ENCODE measurements at regions not wholly inside any gene's neighbourhood (a gene's known extent, or its start where the extent isn't known, plus 50 kb on each side); places are given as distances from the start of the nearest gene placed in this dataset.

DNA sequence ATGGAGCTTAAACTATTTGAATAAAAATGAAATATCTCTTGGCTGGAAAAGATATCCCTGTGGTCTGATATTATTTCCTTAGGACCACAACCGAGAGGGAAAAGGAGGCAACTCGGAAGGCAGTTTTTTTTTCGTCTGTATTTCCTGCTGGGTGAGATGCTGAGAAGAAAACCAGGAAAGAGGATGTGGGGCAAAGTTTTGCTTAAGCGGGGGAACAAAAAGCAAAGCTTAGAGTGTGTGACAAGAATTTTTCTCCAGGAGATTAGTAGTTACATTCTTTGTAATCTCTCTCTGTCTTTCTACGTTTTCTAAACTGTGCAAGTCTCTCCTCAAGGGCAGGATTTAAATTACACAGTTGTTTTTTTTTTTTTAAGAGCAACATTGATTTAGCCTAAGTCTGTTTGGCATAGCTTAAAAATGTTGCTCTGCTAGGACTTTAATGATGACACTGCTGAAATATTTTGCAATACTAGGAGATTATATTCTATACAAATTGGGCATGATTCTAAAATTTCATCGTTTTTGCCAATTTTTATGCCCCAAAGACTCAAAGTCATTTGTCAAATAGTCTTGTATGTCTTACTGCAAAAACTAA, 258.5 kb downstream of the KCNS3 start:
- Histone ChIP-seq H3K4me1 (ENCODE audit: insufficient read depth, low read length) (no peaks in the 10 kb centered on the region), H2AFZ (ENCODE audit: low read length) (no peak overlapping the region), H2BK5ac (ENCODE audit: insufficient read length, low read length) (no peak overlapping the region), H3K23ac (ENCODE audit: insufficient read length, low read depth, low read length) (no peak overlapping the region), H4K5ac (ENCODE audit: insufficient read length, low read depth, low read length) (no peak overlapping the region), H3K79me1 (ENCODE audit: insufficient read depth, low read depth, low read length, poor library complexity, severe bottlenecking) (no peaks in the 10 kb centered on the region), H3K27ac (ENCODE audit: insufficient read length, low read depth, low read length) (no peak overlapping the region), H2BK20ac (ENCODE audit: low read depth, low read length, poor library complexity, severe bottlenecking) (no peak overlapping the region), H3K56ac (ENCODE audit: insufficient read length, low read depth, low read length) (no peak overlapping the region), H3K4me2 (ENCODE audit: insufficient read depth, insufficient read length, low read length) (no peak overlapping the region), H3K9me3 (ENCODE audit: control insufficient read depth, low read depth, low read length) (no peaks in the 10 kb centered on the region), H2BK15ac (ENCODE audit: low read depth, low read length) (no peak overlapping the region), H2BK120ac (ENCODE audit: low read depth, low read length, poor library complexity, severe bottlenecking) (no peak overlapping the region), H3T11ph (ENCODE audit: low read length) (no peak overlapping the region), H4K8ac (replicated peaks; ENCODE audit: insufficient read length, low read depth, low read length) (no peak overlapping the region), H3K27me3 (ENCODE audit: insufficient read depth, low read length) (no peaks in the 10 kb centered on the region), H3K9ac (ENCODE audit: extremely low read depth, insufficient read length, low read length) (no peak overlapping the region), H3K14ac (ENCODE audit: insufficient read depth, low read length) (no peak overlapping the region), H3K79me2 (ENCODE audit: insufficient read depth, low read length) (no peaks in the 10 kb centered on the region), H4K91ac (ENCODE audit: insufficient read length, low read depth, low read length) (no peak overlapping the region), H2BK12ac (ENCODE audit: insufficient read length, low read depth, low read length) (no peak overlapping the region), H2AK5ac (ENCODE audit: insufficient read length, low read length) (no peak overlapping the region), H3K4ac (ENCODE audit: low read depth, low read length) (no peak overlapping the region), H3K23me2 (ENCODE audit: insufficient read length, low read depth, low read length, poor library complexity, severe bottlenecking) (no peaks in the 10 kb centered on the region), H4K20me1 (ENCODE audit: control insufficient read depth, insufficient read depth, insufficient read length) (no peaks in the 10 kb centered on the region), H3K18ac (ENCODE audit: insufficient read length, low read depth, low read length) (no peak overlapping the region)
- H3K4me3 Mint-ChIP-seq, result no peak overlapping the region
- peaks cover 3 to 5% of the 10 kb centered on the region in 2 experiments; a peak in 3 of 5 replicates for H3K9me3 Mint-ChIP-seq
- H3K4me1 Mint-ChIP-seq, result peaks cover 0 to 4% of the 10 kb centered on the region in 2 experiments; a peak in 1 of 4 replicates
- H3K27me3 Mint-ChIP-seq (ENCODE audit: low read depth), result peaks cover 2% of the 10 kb centered on the region; the same call in 1 of the 2 replicates
- TF ChIP-seq, protein P1, sequence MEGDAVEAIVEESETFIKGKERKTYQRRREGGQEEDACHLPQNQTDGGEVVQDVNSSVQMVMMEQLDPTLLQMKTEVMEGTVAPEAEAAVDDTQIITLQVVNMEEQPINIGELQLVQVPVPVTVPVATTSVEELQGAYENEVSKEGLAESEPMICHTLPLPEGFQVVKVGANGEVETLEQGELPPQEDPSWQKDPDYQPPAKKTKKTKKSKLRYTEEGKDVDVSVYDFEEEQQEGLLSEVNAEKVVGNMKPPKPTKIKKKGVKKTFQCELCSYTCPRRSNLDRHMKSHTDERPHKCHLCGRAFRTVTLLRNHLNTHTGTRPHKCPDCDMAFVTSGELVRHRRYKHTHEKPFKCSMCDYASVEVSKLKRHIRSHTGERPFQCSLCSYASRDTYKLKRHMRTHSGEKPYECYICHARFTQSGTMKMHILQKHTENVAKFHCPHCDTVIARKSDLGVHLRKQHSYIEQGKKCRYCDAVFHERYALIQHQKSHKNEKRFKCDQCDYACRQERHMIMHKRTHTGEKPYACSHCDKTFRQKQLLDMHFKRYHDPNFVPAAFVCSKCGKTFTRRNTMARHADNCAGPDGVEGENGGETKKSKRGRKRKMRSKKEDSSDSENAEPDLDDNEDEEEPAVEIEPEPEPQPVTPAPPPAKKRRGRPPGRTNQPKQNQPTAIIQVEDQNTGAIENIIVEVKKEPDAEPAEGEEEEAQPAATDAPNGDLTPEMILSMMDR (conservative IDR thresholded peaks at IDR 0.05), result no peak
- no peaks in the 10 kb centered on the region for H3K36me3 Mint-ChIP-seq (ENCODE audit: insufficient read depth in 1 of 3, low read depth in 3 of 3)
- H3K27ac Mint-ChIP-seq, result no peak overlapping the region
- no CpG with 5 or more reads among the region's 6 CpGs for WGBS (ENCODE audit: extremely low coverage, insufficient read length, low lambda C conversion rate)
- no peak for DNase-seq
